GM18508 (cell line): ENCODE measurements at regions not wholly inside any gene's neighbourhood (a gene's known extent, or its start where the extent isn't known, plus 50 kb on each side); places are given as distances from the start of the nearest gene placed in this dataset.

Source experiments
- ATAC-seq: cut with Tn5 transposase; IDR thresholded peaks from one replicate; pipeline ENCODE4 v1.9.1; 2021; ENCODE audit warnings: moderate number of reproducible peaks; ENCODE audit not compliant: insufficient read depth, unreplicated experiment

DNA sequence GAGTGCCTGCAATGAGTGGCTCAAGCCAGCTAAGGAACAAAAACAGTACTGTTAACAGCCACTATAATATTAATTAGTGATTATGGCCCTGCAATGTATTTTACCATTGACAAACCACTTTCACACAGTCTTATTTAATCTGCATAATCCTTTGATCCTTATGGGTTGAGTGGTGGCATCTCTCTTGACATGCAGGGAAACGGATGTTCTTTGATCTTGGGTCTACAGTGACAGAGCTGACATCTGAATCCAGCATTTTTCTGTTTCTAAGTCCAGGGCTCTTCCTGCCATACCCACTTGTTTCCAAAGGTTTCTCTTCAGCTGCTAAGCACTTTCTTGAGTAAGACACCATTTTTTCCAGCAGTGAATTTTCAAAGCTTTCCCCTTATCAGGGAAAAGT is 277.7 kb upstream of the ROPN1 start:
- ATAC-seq, result no peak

GRCh38 chr3:124272605-124273151 is 280.8 kb upstream of the ROPN1 start:
- ATAC-seq, result no peak

DNA sequence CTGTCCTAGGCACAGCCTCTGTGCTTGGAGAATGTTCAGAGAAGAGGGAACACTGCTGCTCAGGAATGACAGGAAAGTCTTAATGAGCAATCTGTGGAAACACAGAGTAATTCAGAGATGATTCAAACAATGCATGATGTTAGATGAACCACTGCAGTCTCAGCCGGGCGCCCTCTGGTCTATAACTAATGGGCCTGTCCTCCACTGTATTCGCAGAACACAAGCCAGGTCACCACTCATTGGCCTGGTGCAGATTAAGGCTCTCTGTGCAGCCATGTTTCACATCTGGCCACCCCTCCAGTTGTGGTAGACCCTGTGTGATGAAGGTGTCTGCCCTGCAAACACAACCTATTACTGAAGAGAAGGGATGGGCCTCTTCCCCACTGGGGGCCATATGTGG is 281.7 kb upstream of the ROPN1 start:
- no peak for ATAC-seq

GRCh38 chr3:124274051-124274450 is 282.1 kb upstream of the ROPN1 start:
- no peak for ATAC-seq

DNA sequence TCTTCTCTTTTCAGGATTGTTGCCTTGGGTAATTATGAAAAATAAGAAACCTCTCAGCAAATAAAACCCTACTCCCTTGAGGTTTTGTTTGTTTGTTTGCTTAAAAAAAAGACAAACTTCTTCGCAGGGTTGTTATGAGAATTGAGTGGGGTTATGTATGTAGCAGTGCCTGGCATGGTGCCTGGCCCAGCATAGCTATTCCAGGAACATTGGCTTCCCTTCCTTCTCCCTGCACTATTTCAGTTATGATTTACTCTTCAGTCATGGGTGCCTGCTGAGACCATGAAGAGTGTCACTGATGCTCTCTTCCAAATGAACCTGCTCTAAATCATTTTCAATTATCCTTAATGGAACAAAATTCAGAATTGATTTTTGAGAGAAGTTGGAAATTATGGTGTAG is 283.5 kb upstream of the ROPN1 start:
- no peak for ATAC-seq

DNA sequence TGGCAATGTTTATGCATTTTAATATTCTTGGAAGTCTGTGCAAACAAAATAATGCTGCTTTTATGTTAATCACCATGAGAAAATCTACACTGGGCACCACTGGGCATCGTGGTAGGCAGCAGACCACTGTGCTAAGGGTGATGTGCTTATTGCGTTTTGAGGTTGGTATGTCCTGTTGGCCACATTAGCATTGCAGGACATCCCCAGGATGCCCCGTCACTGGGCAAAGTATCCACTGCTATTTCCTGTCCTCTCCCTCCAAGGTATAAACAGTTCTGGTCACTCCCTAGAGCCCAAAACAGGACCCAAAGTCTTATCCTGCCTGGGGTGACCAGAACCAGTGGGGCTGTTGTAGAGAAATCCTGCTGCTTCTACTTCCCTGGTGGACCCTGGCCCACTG is 284.2 kb upstream of the ROPN1 start:
- no peak for ATAC-seq

GRCh38 chr3:124276539-124277143 is 284.7 kb upstream of the ROPN1 start:
- no peak for ATAC-seq

- ATAC-seq, result no peak
Observed at GRCh38 chr3:124277144-124277890, 285.4 kb upstream of the ROPN1 start.

DNA sequence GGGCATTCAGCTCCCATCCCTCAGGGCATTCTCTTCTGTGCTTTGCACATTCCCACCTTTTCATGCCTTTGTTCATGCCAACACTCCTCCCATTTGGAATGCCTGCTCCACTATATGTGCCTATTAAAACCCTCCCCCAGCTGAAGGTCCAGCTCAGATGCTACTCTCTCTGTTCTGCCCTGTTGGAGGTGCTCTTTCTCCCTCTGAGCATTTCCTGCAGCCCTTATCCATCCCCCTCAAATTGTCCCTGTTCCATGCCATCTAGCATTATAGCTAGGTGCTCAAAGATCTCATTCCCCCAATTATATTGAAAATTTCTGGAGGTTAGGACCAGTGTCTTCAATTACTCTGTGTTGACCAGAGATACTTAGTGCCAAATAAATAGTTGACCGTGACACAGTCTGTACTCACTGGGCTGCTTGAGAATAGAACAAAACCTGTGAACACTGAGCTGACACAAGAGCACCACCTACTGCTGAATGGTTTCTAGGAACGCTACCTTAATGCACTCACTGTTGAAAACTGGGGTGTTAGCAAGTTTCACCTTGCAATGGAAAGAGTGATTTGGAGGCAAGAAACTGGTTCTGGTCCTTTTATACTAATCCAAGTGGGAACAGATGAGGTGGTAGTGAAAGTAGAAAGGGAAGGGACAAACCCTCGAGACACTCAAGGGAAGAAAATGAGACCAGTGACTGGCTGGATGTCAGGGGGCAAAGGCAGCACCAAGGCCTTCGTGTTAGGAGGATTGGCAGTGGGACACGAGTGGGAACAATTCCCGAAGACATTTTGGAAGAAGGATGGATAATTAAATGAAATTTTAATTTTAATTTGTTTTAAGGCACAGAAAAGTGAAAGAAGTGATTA is 289.8 kb upstream of the ROPN1 start:
- ATAC-seq, result no peak

DNA sequence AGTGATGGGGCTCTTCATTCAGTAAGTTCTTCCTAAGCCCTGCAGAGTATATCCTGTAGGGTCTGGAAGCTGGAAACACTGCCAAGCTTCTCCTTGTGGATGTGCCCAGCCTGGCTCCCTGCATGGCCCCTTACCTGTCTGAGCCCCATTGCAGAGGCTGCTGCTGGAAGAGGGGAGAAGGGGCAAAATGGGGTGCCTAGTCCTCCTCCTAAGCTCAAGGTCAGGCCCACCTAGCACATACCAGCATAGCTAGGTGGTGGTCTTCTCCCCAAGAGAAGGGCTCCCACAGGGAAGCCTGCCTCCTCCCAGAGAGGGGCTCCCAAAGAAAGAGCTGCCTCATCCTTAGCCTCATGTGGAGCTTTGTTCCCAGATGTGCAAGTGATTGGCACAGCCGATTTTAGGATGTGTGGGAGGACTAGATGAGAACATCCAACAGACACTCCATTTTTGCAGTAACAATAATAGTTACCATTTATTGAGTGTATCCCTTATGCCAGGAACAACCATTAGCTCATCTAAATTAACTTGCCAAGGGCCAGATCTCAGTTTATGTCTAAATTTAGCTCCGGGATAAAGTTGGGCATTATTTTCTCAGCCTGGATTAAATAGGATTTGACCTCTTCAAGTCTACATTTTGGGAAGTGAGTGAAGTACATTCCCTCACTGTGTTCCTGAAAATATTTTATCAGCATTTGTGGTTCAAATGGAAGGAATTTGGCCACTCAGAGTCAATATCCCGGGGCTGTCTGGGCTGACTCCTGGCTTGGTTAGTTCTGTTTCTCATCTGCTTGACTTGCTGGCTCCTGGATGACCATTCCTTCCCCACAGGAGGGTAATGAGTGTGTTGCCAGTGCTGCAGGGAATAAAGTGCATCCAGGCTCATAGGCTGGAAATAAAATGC is 291.1 kb upstream of the ROPN1 start:
- ATAC-seq, result no peak

GRCh38 chr3:124283652-124284023 is 291.7 kb upstream of the ROPN1 start:
- no peak for ATAC-seq

DNA sequence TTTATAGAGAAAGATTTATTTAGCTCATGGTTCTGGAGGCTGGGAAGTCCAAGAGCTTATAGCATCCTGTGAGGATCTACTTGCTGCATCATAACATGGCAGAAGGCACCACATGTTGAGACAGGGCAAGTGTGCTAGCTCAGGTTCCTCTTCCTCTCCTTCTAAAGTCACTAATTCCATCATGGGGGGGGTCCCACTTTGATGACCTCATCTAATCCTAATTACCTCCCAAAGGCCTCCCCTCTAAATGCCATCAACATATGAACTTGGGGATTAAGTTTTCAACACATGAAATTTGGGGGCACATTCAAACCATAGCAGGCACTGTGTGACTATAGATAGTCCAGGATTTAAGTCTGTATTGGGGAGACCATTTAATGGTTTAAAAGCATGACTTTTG is 297.1 kb upstream of the ROPN1 start:
- ATAC-seq, result no peak

DNA sequence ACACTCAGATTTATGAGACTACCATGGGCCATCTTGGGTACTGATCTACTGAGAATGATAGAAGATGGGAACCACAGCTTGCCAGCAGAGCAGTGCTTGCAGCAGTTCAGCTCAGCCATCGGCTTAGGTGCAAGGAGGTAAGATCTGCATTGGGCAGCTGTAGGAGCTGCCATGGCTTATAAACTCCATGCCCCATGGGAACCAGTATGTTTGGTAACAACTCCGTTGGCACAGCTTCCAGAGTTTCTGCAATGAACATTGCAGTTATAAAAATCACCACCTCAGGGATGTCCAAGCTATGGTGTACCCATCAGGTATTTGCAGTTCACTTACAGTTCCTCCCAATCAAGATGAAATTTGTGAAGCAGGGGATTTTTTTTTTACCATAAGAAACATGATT is 299.1 kb upstream of the ROPN1 start:
- ATAC-seq, result no peak

DNA sequence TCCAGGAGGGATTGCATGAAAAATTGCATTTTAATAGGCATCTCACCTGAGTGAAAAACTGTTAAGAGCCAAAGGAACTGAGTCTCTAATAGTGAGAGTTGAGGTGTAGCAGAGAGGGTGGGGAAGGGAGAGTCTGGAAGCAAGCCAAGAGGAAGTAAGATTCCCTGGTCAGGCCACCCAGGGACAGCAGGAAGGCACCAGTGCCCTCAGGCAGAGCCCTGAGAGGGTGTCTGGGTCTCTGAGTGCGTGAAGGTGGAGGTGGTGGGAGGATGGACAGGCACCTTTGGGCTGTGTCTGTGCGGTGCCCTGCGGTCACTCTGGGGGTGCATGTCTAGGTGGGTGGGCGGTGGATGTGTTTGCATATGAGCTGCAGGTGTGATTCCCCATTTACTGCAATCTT is 300.4 kb upstream of the ROPN1 start:
- ATAC-seq, result no peak

DNA sequence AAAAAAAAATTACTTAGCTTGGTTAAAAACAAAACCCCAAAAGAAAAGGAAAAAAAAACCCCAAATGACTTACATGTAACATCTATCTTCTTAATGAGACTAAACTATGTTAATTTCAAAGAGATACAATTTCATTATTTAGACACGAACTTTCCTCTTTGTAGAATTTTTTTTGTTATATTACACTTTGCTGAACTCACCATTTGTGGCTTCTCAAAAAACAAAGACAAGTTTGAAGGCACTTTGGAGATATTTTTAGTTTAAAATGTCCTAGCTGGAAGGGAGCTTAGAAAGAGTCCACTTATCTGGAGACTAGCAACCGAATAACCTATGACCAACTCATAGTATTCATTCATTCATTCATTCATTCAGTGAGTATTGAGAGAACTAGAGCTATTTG is 301.7 kb upstream of the ROPN1 start:
- no peak for ATAC-seq

DNA sequence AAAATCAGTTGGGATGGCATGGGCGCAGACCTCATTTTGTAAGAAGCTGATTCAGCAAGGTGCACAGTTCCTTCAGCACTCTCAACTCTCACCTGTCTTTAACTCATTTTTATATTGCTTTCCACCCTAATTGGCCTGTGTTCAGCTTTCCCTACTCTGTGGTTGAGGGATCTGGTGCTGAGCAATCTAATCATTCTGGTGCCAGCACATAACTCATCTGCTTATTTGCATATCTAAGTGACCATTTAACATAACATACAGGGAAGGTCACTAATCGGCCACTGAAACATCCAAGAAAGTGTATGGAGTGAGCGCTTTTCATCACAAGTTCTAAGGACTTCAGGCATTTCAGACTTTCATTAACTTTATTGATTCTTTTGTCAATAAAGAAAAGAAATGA is 303.4 kb upstream of the ROPN1 start:
- ATAC-seq, result no peak

- ATAC-seq, result no peak
Observed at GRCh38 chr3:124296406-124296805, 304.5 kb upstream of the ROPN1 start.

DNA sequence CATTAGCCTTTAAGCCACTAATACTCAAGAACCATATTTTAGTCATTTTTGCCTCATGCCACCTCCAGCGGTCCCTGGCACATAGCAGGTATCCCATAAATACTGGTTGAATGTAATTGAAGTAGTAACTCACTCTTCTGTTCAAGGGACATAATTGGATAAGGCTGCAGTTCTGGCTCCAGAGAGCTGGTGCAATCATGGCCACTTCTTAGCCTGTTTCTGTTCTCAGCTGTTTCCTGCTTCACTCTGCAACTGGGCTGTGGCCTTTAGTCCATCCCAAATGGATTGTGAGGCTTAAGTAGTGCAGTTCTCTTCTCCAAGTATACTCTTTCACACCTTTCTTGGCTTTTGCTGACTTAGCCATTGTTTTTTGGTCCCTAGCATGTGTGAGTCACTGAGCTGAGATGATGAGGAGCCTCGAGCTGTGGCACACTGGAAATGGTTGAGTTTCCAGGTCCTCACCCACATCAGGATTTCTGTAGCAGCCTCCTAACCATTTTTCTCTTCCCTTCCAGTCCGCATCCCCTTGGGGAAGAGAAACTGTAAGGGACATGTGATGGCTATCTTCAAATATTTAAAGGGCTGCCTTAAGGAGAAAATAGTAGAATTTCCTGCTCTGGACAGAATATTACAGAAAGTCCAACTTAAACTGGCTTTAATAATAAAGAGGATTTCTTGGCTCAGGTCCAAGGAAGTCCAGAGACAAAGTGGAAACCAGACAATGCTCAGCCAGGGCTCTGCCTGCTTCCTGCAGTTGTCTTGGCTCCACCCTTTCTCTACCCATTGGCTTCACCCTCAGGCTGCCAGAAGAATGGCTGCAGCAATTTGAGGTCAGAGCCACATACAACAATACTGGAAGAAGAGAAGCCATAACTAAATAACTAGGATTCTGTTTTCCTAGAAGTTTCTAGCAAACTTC is 305.4 kb upstream of the ROPN1 start:
- ATAC-seq, result no peak

DNA sequence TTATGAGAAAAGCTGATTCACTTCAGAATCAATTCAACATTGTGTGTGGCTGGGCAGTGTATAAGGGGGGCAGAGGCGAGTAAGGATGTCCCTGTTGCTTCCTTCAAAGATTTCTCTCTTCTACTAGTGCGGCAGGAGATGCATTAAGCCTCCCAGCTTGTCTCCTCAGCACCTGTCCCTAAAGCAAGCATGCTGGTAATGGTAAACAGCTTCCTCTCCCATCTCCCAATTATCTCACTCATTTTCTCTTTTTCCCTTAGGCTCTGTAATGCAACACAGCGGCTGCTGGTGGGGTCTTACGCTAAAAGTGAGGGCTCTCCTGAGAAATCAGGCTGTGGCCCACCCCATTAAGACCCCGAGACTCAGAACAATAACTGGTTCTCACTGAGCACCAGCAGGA is 306.4 kb upstream of the ROPN1 start:
- ATAC-seq, result no peak
